Neutrophil (primary cell): ENCODE measurements at regions not wholly inside any gene's neighbourhood (a gene's known extent, or its start where the extent isn't known, plus 50 kb on each side); places are given as distances from the start of the nearest gene placed in this dataset.

Experiments
- H3K27ac ChIP-seq: fragments of 200-600 bp; sonication (generic); 2 replicates; pipeline ENCODE4 v1.5.1; 2016; ENCODE audit warnings: mild to moderate bottlenecking, moderate library complexity
- H3K27me3 ChIP-seq: fragments of 200-600 bp; sonication (generic); 2 replicates; pipeline ENCODE4 v1.6.0; 2016; ENCODE audit warnings: mild to moderate bottlenecking
- H3K36me3 ChIP-seq: fragments of 200-600 bp; sonication (generic); 2 replicates; pipeline ENCODE4 v1.5.1; 2017
- H3K4me1 ChIP-seq, 2 experiments: fragments of 200-600 bp in 1 of 2; sonication (generic) in 1 of 2; 1 replicate in 1 of 2; 2 replicates in 1 of 2; pipeline versions ENCODE4 v1.5.1 to v1.6.1; 2013 to 2016; ENCODE audit warnings: low read depth in 1 of 2, low read length in 1 of 2, mild to moderate bottlenecking in 1 of 2, moderate library complexity in 1 of 2; ENCODE audit not compliant: control insufficient read depth in 1 of 2, insufficient read depth in 1 of 2
- H3K4me3 ChIP-seq, 2 experiments: fragments of 200-600 bp in 1 of 2; sonication (generic) in 1 of 2; 1 replicate in 1 of 2; 2 replicates in 1 of 2; pipeline ENCODE4 v1.5.1; 2013 to 2016; ENCODE audit warnings: low read depth in 1 of 2, low read length in 1 of 2, mild to moderate bottlenecking in 1 of 2, moderate library complexity in 1 of 2
- H3K9me3 ChIP-seq: fragments of 200-600 bp; sonication (generic); 2 replicates; pipeline ENCODE4 v1.5.1; 2016
- CTCF ChIP-seq: fragments of 200-600 bp; sonication (generic); IDR thresholded peaks from 2 replicates; pipeline ENCODE4 v1.5.1; 2016; ENCODE audit warnings: antibody characterized with exemption

DNA sequence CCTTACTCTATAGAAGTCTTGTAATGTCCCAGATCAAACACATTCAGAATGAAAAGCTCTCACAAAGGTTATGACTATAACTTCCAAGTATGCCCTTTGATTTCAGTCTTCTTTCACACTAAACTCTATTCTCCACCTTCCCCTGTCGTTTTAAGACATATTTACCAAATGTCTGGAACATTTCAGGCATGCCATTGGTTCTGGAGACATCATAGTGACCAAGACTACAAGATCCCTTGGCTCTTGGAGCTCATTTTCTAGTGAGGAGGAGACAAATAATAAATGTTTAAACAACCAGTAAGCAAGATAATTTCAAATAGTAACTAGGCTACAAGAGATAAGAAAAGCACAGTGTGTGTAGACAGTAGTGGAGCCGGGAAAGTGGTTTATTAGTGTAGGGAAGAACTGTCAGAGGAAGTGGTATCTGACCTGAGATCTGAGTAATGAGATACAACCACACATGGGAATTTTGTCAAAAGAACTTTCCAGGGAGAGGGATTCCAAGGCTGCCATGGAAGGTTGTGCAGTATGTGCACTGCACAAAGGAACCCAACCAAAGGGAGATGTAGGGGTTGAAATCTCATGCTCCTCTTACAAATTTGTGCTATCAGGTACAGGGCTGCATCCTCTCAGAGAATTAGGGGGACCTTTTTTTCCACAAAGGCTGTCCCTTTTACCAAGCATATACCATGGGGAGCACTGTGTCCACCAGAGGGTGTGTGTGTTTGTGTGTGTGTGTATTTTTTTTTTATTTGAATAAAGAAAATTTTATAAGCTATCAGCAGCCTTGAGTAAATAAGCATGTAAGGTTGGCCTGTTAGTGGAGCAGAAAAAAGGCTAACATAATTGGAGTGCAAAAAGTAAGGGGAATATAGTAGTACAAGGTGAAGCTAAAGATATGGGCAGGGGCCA is 1279.1 kb upstream of the WWC1 start:
- no peak for TF ChIP-seq CTCF
- Histone ChIP-seq H3K27ac (no peak overlapping the region), H3K36me3 (no peaks in the 10 kb centered on the region), H3K4me3 (no peak overlapping the region), H3K4me1 (no peaks in the 10 kb centered on the region), H3K9me3 (no peaks in the 10 kb centered on the region), H3K27me3 (no peaks in the 10 kb centered on the region)

DNA sequence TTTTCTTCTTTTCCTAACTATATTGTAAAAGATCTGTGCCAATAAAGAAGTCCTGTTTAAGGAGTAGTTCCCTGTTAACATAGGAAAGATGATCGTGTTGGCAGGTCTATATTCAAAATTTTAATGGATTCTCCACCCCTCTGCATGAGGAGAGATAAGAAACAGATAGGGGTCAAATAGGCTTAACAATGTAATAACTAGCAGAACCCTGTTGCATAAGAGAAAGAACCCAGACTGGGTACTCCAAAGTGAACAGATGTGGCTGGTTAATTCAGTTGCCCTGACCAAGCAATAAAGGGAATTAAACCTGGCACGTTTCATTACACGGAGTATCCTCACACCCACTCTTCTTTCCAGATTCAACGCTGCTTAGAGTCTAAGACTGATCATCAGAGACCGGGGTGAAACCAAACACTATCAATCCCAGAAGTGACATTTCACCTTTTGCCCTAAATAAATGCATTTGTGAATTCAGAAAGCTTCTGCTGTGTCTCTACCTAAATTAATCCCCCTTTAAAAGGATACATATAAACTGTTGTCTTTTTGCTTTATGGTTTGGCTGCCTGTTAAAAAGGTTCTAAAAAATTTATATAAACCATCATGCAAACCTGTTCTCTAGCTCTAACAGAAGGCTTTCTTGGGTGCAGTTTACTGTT is 1276.9 kb upstream of the WWC1 start:
- H3K27ac ChIP-seq = no peak overlapping the region
- no peaks in the 10 kb centered on the region for H3K36me3 ChIP-seq
- H3K27me3 ChIP-seq = no peaks in the 10 kb centered on the region
- no peak overlapping the region for H3K4me3 ChIP-seq
- no peak for TF ChIP-seq CTCF
- H3K9me3 ChIP-seq = no peaks in the 10 kb centered on the region
- no peaks in the 10 kb centered on the region for H3K4me1 ChIP-seq

GRCh38 chr5:167020418-167020817 is 1271.0 kb upstream of the WWC1 start:
- Histone ChIP-seq H3K4me3 (no peak overlapping the region), H3K27me3 (no peaks in the 10 kb centered on the region), H3K4me1 (no peaks in the 10 kb centered on the region), H3K9me3 (no peaks in the 10 kb centered on the region), H3K27ac (no peak overlapping the region), H3K36me3 (no peaks in the 10 kb centered on the region)
- TF ChIP-seq CTCF = no peak

DNA sequence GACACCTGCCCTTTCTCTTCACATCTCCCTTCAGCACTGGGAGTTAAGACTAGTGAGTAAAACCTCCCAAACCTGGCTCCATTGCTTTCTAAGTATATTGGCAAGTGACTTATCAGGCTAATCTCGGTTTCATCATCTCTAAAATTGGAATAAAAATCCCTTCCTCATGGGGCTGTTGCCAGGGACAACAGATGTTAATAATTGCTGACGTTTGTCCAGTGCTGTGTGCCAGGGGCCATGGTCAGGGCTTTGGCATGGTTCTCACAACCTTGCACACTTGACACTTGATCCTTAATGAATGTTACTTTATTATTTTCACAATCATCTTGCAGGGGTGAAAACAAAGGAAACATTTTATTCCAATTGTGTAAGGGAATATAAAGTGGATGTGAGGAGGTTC is 1262.0 kb upstream of the WWC1 start:
- no peak for TF ChIP-seq CTCF
- H3K27ac ChIP-seq = no peak overlapping the region
- no peaks in the 10 kb centered on the region for H3K9me3 ChIP-seq
- H3K4me3 ChIP-seq = no peak overlapping the region
- no peaks in the 10 kb centered on the region for H3K36me3 ChIP-seq
- no peaks in the 10 kb centered on the region for H3K27me3 ChIP-seq
- H3K4me1 ChIP-seq = no peaks in the 10 kb centered on the region

- no peaks in the 10 kb centered on the region for H3K36me3 ChIP-seq
- H3K27me3 ChIP-seq = no peaks in the 10 kb centered on the region
- TF ChIP-seq CTCF = no peak
- H3K4me1 ChIP-seq = no peaks in the 10 kb centered on the region
- no peaks in the 10 kb centered on the region for H3K9me3 ChIP-seq
- no peak overlapping the region for H3K4me3 ChIP-seq
- H3K27ac ChIP-seq = no peak overlapping the region
These were observed 1260.8 kb upstream of the WWC1 start for GRCh38 chr5:167030500-167031120.
